Stimulated activated CD4-positive, alpha-beta T cell treated with anti-CD3 and anti-CD28 coated beads, Interleukin-4, amount 100 ng/mL, for 4 hours (primary cell): ENCODE measurements at regions not wholly inside any gene's neighbourhood (a gene's known extent, or its start where the extent isn't known, plus 50 kb on each side); places are given as distances from the start of the nearest gene placed in this dataset.
"Not testable (repeated sequence)": the region's sequence is repeated elsewhere in the genome, so short reads cannot be mapped to it uniquely, and the experiment has no call there.

ENCODE experiments used
- DNase-seq, 2 experiments: peaks; one replicate each; pipeline ENCODE4 v3.0.0-alpha.2; 2020

DNA sequence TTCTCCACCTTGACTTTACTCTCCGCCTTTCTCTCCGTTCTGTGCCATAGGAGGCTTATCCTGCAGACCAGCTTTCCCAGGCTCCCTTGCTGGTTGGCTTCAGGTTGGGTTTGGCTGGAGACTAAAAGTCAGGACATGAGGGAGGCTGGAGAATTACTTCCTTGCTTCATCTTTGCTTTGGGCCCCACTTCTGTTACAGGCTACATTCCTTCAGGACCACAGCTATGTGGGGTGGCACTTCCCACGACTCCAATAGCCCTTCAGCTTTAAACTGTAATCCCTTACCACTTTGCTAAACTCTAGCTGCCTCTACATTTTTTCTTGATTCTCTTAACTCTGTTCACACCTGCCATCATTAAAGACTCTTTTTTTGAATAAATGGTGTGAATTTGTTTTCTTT, 186.7 kb upstream of the NR4A3 start:
- no peak for DNase-seq

DNA sequence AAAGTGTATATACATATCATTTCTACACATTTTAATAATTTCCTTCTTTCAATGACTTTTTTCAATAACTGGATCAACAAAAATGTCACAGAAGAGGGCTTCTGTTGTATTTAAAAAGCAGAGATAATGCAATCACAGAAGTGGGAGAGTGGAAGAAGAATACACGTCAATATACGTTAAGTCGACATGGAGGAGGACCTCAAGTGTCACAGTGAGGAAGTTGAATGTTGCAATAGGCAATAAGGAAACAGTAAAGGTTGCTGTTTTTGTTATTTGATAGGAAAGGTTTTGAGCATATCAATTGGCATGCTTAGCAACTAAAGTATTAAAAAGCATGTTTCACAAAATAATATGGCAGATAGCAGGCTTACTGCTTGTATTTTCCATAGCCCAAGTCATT, 184.0 kb upstream of the NR4A3 start:
- DNase-seq: no peak

DNA sequence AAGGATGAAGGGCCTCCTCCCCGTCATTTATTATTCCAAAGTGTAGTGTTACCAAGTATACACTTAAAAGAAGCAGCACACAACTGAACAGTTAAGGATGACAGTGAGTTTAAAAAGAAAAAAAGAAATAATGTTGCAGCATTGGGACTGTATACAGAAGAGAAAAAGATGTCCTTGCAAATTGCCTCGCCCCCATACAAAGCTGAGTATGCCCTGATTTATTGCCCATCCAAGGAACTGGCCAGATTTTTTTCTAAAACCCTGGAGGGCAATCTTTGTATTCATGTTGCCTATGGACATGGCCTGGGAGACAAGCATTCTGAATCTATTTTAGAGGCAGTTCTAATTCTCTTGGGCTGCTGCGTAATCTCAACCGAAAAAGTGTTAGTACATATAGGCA, 182.7 kb upstream of the NR4A3 start:
- DNase-seq: no peak

DNA sequence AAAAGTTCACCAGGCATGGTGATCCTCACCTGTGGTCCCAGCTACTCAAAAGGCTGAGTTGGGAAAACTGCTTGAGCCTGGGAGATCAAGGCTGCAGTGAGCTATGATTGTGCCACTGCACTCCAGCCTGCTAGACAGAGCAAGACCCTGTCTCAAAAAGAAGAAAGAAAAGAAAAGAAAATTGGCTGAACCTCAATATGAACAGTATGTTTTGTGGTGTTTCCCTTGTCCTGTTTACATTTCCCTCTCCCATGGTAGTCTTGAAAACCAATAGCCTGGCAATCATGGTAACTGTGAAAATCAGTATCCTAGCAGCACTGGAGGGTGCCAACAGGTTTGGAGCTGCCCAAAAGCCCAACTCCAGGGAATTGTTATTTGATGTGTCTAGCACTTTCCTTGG, 174.1 kb upstream of the NR4A3 start:
- no peak for DNase-seq

DNA sequence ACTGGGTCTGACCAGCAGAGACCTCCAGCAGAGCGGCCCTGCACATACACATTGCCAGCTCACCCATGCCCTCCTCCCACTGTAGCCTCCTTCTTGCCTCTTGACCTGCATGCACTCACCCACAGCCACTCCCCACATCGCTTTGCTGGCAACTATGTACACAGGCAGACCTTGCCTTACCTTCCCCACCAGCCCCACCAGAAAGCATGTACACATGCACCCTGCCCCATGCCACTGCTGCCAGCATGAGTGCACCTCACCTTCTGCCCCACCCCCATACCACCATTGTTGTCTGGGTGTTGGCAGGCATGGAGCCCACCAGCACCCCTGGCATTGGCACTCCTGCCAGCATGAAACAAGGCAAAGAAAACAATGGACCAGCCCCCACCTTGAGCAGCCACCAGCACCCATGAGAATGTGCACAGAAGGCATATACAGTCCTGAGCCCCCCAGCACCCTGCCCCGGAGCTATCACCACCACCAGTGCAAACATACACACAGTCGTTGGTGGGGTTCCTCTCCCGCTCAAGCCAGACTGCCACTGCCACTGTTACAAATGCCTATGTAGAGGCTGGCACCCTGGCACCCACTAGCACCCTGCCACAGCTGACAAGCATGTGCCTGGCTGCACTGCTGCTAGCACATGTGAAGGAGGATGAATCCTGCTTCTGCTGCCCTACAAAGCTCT, 171.4 kb upstream of the NR4A3 start:
- no peak for DNase-seq

DNA sequence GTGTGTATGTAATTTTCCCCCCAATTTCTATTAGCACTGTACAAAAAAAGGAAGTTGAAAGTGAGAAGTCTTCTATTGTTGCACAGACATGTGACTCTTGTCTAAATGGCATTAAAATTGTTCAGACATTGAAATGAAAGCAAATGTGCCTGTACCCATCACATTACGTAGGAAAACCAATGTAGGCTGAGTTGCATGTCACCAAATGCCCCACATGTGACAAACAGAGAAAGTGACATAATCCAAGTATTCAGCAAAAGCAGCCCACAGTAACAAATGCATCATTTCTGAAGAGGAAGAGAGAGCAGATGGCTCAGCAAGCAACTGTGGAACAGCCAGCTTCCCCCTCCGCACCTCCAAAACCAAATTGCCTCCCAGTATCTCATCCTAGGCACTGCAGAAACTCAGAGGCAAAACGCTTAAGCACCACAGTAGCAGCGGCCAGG, 161.5 kb upstream of the NR4A3 start:
- DNase-seq: no peak

DNA sequence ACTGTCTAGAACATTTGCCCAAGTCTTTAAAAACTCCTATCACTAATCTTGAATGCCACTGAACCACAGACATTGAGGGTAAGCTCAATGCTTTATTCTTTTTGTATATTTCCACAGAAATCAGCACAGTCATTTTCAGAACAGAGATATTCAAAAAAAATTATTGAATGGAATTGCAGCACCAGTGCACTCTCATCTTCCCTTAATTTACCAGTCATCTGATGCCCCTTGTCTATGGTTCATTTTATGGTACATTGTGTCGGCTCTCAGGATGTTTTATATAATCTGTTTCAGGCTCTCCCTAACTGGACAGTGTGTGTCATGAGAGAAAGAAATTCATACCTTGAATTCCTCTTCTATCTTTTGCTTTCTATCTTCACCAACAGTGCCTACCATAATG, 158.4 kb upstream of the NR4A3 start:
- no peak for DNase-seq

DNA sequence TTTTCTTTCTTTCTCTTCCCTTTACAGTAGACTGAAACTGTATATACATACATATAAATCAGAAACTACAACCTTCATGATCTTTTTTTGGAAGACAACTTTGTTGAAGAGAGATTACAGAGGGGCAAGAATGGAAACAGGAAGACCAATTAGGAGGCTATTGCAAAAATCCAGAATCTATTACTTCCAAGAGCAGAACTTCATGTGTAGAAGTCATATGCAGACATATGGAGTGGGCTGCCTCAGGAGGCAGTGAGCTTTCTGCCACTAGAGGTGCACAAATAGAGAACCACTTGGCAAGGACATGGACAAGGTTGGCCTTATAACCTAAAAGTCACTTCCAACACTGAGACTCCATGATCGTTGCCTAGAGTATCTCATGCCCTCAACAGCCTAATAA, 157.8 kb upstream of the NR4A3 start:
- no peak for DNase-seq

DNA sequence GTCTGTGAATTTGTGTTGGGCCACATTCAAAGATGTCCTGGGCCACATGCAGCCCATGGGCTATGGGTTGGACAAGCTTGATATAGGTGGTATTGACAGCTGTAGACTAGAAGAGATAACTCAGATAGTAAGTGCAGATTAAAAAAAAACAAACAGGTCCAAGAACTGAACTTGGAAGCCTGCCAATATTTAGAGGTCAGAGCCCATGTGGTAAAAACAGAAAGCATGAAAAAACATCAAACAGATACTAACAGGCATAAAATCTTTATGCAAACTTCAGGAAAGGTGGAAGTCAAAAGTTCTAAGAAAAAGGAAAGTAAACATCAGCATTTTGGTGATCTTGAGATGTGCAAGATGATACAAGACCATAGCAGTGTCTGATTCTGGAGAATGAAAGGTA, 155.1 kb upstream of the NR4A3 start:
- no peak for DNase-seq

DNA sequence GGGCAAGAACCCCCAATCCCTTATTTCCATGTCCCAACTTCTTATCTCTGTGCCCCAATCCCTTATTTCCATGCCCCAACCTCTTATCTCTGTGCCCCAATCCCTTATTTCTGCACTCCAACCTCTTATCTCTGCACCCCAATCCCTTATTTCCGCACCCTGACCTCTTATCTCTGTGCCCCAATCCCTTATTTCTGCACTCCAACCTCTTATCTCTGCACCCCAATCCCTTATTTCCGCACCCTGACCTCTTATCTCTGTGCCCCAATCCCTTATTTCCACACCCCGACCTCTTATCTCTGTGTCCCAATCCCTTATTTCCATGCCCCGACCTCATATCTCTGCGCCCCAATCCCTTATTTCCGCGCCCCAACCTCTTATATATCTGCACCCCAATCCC, 150.8 kb upstream of the NR4A3 start:
- not testable (repeated sequence) for DNase-seq

DNA sequence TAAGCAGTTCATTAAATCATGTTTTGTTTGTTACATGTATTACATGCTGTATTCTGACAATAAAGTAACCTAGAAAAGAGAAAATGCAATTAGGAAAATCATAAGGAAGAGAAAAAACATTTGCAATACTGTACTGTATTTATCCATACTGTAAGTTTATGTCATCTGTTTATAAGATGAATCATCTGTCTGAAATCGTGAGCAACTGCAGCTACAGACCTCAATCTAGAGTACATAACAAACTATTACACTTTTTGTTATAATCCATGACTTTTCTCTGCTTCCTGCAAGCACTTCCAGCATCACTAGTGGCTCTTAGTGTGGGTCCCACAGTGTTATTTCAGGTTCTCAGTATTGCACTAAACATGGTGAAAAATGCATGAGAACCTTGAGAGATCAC, 144.4 kb upstream of the NR4A3 start:
- no peak for DNase-seq

DNA sequence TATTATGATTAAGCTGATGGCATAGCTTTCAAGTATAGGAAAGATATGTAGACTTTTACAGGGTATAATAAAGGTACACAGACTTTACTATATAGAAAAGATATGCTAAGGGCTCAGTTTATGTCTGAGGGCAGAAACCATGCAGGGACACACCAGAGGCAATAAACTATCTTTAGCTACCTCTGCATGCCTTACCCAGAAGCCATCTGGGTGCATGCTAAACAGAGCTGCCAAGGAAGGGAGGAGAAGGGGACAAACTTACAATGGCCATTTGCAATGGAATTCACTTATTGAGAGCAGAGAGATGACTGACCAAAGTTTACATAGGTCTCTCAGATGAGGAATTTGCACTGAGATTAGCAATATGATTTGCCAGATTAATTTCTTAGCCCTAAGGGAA, 143.1 kb upstream of the NR4A3 start:
- no peak for DNase-seq

DNA sequence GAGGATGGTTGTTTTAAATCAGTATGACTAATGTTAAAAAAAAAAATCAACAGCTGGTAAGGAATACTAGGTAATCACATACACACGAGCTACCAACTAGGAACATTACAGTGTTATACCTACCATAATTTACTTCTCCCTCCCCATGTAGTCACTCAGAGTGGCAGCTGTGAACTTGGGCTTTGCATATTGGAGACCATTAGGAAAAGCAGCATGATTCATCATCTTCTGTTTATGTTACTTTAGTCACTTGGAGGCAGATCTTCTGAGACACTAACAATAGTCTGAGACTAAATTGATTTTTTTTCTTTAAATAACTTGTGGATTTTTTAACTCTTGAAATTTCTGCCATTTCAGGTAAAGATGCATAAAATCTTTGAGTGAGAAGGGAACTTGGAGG, 141.5 kb upstream of the NR4A3 start:
- no peak for DNase-seq

DNA sequence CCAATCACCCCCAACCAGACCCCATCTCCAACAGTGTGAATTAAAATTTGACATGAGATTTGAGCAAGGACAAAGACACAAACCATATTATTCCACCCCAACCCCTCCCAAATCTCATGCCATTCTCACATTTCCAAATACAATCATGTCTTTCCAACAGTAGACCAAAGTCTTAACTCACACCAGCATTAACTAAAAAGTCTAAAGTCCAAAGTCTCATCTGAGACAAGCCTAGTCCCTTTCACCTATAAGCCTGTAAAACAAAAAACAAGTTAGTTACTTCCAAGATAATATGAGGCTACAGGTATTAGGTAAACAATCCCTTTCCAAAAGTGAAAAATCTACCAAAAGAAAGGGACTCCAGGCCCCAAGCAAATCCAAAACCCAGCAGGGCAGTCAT, 140.6 kb upstream of the NR4A3 start:
- DNase-seq: no peak

DNA sequence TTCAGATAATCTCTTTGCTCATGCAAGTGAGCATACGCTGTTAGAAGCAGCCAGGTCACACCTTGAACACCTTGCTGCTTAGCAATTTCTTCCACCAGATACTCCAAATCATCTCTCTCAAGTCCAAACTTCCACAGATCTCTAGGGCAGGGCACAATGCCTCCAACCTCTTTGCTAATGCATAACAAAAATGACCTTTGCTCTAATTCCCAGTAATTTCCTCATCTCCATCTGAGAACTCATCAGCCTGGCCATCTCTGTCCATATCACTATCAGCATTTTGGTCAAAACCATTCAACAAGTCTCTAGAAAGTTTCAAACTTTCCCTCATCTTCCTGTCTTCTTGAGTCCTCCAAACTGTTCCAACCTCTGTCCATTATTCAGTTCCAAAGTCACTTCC, 139.3 kb upstream of the NR4A3 start:
- no peak for DNase-seq

DNA sequence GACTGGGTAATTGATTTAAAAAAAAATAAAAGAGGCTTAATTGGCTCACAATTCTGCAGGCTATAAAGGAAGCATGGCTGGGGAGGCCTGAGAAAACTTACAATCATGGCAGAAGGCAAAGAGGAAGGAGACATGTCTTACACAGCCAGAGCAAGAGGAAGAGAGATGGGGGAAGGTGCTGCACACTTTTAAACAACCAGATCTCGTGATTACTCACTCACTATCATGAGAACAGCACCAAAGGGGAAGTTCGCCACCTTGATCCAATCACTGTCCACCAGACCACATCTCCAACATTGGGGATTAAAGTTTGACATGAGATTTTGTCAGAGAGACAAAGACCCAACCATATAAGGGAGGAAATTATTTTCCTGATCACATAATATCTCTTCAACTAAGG, 138.8 kb upstream of the NR4A3 start:
- no peak for DNase-seq

DNA sequence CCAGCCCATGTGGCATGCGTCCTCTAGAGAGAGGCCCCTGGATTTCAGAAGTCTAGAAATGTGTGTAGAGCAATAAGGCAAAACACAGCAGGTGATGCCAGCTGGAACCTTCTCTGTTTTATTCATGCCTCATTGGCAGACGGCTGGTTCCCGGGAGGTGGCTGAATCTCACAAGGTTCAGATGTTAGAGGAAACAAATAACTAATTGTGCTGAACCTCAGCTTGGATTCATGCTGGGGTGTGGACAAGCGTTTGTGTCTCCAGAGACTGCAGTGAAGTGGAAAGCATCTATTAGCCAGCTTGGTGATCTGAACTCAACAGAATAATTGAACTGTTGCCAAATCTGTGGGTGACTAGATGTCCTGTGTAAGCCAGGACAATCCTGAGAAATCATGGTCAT, 131.1 kb upstream of the NR4A3 start:
- no peak for DNase-seq

DNA sequence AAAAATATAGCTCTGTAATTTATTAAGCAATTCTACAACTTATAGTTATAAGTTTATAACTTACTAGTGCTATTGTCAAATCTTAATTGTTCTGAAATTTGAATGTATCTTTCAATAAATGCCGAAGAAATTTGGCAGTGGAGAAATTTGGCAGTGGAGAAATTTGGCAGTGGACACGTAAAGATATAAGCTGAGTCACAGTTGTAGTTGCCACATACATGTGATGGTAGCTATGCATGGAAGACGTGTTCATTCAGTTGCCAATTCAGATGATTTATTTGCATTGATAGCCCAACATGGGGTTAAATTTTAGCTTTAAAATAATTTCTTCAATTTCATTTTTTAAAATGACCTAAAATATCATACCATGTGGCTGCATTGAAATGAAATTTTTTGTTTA, 127.8 kb upstream of the NR4A3 start:
- DNase-seq: no peak

DNA sequence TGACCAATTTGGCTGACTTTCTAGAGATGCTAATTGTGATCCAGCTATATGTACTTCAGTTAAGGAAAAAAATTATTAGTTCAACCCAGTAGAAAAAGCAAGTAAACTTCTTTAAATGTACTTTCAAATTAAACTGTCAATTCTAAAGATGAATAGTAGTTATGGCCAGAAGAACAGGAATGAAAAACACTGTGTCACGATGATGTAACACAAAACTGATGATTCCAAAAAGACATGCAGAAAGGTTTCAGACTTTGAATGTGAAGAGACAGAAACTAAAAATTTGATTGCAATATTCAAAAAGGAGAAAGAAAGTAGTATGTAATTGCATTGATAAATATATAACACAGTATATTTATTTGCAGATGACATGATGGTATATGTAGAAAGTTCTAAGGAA, 127.3 kb upstream of the NR4A3 start:
- no peak for DNase-seq

DNA sequence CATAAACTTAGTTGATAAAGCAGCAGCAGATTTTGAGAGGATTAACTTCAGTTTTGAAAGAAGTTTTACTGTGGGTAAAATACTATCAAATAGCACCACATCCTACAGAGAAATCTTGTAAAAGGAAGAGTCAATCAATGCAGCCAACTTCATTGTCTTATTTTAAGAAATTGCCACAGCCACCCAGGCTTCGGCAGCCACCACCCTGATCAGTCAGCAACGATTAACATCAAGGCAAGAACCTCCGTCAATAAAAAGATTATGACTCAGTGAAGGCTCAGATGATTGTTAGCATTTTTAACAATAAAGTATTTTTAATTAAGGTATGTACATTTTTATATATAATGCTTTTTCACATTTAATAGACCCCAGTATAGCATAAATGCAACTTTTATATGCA, 122.3 kb upstream of the NR4A3 start:
- no peak for DNase-seq

DNA sequence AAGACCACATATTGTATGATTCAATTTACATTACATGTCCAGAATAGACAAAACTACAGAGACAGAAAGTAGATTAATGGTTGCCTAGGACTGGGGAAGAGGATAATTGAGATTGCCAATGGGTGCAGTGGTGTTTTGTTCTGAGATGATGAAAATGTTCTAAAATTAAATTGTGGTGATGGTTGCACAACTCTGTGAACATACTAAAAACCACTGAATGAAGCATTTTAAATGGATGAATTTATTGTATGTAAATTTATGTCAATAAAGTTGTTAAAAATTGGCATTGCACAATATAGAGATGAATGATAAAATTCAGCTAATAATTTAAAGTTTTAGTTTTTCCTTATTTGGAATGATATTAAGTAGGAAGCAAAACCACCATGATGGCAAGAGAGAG, 109.5 kb upstream of the NR4A3 start:
- no peak for DNase-seq

DNA sequence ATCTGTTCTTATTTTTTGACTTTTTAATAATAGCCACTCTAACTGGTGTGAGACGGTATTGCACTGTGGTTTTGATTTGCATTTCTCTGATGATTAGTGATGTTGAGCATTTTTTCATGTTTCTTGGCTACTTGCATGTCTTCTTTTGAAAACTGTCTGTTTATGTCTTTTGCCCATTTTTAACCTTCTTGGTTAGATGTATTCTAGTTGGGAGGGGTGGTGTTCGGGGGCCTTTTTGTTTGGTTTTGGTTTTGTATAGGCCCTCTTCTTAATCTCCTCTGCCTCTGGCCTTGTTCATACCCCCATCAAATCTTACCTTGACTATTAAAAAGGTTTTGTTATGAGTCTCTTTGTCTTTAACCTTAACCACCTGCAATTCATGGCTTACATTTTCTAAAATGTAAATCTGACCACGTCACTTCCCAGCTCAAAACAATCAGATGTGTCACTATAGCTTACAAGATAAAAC, 107.8 kb upstream of the NR4A3 start:
- no peak for DNase-seq

DNA sequence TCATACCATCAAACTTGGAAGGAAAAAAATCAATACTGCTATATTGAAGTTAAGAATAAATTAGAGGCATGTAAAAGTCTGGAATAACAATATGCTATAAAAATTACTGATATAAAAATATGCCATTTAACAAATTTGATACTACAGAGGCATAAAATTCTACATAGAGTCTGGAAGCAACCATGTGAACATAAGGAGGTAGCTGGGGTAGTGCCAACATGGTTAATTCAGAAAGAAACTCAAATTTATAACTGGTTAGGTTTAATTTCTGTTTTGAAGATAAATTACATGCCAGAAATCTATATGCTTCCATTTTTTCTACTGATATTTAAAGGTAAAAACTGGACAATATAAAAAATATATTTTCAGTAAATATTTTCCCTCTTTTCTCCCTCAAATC, 103.1 kb upstream of the NR4A3 start:
- no peak for DNase-seq

DNA sequence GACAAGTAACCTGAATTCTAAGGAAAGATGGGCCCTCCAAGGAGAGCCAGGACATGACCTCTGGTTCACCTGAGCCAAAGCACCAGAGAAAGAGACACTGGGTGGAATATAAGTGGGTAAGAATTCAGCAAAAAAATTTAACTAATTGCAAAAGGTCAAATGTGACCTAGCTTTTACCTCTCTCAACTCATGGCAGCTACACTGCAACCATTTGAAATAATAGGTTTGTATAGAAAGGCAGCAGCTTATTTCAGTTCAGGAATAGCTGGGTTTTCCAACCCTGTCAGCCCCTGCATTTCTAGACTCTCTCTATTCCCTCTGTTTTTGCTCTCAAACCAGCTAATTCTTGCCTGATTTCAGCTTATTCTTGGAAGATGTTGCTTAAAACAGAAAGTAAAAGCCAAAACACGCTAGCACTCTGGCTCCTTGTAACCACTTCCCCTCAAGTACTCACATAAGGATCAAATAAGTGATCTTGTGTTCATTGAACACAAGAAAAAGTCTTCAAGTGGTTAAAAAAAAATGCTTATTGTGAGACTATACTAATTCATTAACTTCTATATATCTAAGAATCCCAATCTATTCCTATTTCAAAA, 101.1 kb upstream of the NR4A3 start:
- no peak for DNase-seq

DNA sequence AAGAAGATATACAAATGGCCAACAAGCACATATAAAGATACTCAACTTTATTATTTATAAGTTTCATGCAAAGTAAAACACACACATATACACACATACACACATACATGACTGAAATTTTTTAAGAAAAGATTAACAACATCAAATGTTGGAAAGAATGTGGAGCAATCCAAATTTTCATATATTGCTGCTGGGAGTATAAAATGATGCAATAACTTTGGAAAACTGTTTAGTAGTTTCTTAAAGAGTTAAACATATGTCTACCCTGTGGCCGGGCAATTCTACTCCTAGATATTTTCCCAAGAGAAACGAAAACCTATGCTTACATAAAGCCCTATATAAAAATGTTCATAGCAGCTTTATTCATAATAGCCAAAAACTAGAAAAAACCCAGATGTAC, 99.8 kb upstream of the NR4A3 start:
- DNase-seq: no peak
